GM21786 (cell line): ENCODE measurements at regions not wholly inside any gene's neighbourhood (a gene's known extent, or its start where the extent isn't known, plus 50 kb on each side); places are given as distances from the start of the nearest gene placed in this dataset.

Experiments used
- ATAC-seq: cut with Tn5 transposase; IDR thresholded peaks from one replicate; pipeline ENCODE4 v1.9.1; 2021; ENCODE audit not compliant: unreplicated experiment

DNA sequence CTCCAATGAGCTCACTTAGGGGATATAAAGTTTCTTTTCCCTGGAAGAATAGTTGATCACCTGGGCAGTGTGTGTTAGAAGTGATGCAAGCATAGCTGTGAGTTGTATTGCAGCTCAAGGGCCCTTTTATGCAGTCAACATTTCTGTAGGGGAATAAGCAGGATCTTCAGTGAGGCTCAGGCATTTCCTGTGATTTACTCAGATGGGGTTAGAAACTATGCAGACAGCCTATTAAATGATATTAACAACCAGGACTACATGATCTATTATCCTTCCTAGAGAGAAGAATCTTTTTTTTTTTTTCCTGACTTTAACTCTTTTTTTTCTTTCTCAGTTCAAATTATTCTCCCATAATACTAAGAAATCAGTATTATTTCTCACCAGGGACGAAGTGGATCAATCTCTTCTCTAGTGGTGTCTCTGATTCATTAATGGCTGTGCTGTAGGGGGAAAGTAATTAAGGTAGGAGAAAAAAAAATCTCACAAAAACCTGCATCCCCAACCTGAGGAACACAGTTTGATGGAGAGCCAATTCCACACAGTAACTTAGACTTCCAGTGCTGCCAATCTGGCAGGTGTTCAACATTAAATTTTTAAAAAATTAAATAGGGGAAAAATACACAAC lies 126.4 kb upstream of the SLC10A2 start:
- no peak for ATAC-seq

DNA sequence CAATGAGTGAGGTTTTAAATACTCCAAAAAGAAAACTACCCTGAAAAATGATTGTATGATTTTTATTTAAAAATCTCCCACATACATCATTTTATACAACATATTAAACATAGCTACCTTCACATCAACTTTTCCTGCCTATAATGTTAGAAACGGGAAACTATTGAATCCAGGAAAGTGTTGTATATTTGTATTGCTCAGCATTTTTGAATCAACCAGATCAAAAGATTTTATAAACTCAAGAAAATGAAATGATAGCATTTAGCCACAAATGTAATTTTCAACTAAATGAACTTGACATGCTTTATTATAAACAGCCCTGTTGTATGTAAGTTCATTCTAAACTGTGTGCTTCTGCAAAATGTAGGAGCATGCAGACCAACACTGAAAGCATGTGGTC lies 124.6 kb upstream of the SLC10A2 start:
- no peak for ATAC-seq

DNA sequence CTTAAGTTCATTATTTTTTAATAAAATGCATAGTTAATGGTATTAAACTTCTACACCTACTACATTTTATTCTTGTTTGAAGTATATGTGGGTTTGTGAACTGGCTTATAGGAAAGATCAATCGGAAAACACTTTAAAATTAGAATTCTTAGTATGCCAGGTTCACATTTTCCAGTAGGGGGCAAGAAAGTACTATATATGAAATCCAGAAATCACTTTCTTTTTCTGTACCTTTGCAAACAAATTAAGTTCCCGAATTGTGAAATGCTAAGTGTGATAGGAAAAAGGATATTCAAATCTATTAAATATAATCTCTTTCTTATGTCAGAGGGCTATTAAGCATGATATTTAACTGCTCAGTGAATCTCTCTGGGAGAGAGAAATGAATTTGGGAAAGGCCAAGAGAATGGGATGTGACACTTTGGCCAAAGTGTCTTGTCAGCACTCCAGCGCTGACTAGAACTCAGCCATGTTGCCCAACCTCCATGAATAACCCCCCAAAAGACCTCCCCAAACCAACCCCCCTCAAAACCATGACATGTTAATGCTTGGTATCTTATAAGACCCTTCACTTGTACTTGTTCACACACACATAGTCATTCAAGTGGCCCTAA lies 122.6 kb upstream of the SLC10A2 start:
- ATAC-seq, result no peak

DNA sequence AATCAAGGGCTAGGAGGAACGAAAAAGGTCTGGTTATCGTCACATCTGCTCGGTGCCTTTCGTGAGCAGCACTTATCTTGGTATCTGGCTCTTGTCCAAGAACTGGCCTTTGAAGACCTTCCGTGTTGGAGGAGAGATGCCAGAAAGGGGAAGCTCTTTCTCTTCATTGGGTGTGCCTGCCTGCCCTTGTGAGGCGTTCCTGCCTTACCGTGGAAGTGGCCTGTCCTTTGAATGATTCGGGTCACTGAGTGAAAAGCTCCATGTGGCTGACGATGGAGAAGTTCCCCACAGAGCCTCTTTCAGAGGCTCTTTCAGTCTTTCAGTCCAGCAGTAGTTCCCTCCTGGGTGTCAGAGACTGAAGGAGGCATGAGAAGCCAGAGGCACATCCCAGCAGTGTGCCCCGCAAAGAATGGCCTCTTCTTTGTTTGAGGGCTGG lies 121.5 kb upstream of the SLC10A2 start:
- ATAC-seq, result no peak

DNA sequence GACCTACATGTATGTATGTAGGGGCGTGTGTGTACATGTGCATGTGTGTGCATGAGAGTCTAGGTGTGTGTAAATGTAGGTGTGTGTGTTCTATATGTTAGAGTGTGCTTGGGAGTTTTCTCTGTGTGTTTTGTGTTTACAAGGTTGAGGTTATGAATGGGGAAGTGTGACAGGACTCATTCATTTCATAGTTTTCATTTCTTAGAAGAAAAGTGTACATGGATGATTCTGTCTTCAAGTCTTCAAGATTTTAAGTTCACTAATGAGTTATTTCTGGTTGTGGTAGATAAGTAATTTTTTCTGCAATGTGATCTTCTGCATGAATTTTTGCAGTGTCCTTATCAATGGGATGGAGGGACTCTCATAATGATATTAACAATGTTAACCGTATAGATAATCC lies 118.2 kb upstream of the SLC10A2 start:
- peak; percentile 62 for ATAC-seq

DNA sequence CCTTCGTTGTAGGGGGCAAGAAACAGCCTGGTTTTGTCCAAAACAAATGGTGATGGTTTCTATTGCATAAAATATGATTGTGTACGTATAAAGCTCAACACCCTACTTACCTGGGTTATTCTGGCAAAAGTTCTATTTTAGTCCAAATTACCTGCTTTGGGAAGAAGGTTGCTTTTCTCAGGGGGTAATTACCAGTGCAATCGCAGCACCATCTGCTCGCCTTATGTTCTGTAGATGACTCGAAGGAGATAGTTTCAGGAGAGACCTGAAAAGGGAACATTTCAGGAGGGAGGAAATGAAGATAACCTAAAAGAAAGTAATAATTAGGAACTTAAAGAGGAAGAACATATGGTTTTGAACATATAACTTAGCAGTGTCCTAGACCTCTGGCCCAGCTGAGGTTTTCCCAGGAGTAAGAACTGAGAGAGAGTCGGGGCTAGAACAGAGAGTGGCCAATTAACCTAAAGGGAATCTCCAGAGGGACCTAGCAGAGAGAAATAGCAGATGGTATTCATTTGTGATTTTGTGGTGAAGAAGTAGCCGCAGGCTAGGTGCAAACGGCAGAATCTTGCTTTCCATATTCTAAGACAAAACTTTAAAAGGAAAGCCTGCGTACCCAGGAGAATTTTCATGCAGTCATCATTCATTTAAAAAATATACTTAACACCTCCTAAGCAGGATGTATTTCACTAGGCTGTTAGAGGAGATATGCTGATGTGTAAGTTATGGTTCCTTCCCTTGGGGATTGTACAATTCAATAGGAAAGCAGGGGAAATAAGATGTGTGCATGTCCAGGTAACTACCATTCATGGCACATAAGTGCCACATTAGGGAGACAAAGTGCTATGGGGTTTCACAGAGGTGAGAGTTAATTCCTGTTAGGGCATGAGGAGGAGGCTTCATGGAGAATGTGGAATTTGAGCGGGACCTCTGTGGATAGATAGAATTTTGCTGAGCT lies 113.0 kb upstream of the SLC10A2 start:
- ATAC-seq, result no peak

DNA sequence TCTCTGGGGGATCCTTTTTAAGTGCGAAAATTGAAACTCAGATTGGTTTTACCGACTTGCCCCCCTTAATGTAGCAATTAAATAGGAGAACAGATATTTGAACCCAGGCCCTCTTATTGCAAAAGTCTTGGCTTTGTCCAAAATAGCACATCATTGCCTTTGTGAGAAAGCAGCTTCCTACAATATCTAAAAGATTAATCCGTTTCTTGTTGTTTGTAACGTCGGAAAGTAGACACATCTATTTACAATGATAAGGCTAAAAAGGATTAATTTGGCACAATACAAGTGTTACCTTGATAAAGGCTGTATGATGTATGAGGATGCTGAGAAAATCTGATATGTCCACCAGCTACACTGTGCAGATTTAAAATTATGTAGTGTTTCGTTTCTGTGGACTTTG lies 108.7 kb upstream of the SLC10A2 start:
- no peak for ATAC-seq

DNA sequence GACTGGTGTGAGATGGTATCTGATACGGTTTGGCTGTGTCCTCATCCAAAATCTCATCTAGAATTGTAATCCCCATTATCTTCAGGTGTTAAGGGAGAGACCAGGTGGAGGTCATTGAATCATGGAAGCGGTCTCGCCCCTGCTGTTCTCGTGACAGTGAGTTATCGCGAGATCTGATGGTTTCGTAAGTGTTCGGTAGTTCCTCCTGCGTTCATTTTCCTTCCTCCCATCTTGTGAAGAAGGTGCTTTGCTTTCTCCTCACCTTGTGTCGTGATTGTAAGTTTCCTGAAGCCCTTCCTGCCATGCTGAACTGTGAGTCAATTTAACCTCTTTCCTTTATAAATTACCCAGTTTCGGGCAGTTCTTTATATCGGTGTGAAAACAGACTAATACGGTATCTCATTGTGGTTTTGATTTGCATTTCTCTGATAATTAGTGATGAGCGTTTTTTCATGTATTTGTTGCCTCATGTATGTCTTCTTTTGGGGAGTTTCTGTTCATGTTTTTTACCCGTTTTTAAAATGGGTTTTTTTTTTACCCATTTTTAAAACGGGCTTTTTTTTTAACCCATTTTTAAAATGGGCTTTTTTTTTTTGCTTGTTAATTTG lies 102.8 kb upstream of the SLC10A2 start:
- no peak for ATAC-seq

DNA sequence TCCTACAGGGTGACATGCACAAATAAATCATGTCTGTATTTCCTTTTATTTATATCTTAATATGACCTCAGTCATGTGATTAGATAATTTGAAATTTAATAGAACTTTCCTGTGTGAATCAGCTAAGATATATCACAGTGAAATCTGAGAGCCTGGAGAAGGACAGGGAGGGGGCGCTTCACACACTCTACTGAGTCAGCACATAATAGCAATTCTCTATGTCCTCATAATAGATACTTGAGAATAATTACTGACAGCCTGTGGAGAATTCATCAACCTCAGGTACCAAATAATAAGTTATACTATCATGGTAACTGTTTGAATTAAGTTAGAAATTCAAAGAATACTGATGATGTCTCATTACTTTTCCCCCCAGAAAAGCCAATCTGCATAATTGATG lies 98.0 kb upstream of the SLC10A2 start:
- no peak for ATAC-seq

DNA sequence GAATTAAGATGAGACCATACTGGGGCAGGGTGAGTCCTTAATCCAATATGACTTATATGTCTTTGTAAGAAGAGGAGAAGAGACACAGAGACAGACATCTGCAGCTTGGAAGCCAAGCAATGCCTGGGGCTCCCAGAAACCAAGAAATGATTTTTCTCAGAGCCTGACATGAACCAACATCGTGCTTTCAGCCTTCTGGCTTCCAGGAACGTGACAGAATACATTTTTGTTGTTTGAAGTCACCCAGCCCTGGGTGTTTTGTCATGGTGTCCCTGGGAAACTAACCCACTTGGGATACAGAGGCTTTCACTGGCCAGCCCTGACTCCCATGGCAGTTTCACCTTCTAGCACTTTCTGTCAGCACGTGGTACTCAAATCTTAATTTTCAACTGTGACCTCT lies 95.3 kb upstream of the SLC10A2 start:
- no peak for ATAC-seq

DNA sequence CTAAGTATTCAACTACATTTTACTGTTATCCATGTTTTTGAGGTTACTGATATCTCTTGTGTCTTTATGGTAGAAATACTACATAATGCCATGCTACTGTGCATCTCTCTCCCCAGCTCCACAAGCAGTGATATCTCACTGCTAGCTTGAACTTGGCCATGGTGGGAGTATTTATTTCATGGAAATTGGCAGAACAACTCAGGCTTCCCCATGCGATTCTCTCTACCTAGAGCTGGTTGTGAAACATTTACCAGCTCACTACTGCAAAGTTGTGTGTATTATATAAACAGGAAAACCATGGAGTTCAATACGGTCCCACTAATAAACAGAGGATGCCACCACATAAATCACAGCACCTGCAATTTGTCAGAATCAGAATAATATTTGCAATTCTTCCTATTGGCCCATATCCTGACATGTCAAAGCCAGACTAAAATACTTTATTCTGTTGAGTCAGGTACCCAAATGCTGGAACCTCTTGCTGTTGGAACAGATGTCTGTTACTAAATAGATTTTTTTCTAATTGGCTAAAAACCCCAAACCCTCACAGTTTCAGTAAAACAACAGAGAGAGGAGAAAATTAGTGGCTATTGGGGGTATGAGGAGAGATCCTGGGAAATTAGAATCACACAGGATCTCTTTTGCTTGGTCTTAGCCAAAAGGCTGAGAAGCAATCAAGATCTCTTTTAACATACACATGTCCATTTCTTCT lies 91.4 kb upstream of the SLC10A2 start:
- no peak for ATAC-seq

DNA sequence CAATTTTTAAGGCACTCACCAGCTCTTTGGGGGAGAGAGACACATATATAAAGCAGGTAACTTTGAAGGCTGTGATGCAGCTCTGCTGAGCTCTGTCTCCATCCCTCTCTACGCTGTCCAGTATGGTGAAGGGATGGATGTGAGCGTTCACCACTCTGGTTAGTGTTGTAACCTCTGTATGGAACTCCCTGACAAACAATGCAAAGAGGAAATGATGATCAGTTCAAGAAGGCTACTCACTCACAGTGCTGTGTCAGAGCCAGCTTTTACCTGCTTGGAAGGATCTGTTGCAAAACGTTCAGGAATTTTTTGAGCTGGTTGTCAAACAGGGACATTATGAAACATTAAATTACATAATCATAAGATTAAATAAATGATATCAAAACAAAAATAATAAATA lies 90.8 kb upstream of the SLC10A2 start:
- no peak for ATAC-seq

DNA sequence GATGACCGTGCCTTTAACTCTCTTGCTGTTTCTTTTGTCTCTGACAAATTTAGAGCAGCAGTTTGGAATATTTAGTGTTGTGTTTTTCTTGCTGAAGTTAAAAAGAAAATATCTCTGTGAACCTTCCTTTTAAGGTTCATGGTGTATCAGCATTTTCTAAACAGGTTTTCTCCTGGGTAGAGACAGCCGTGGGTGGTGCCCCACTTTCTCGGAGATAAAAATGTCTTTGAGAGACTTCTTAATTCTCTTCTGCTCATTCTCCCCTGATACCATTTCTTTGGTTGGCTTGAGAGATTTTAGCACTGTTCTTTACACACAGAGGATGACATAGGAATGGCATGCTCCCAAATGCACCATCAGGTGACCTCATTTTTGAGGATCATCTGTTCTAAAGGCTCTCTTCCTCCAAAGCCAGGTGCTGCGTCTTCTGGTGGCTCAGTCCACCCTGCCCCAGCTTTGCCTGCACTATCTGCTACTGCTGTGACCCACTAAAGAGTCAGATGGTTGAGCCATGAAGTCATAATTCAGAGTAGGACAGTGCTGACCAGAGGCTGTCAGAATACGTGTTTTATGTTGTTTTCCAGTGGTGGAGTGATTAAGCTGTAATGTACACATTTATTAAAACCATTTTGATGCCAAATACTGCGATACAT lies 90.3 kb upstream of the SLC10A2 start:
- no peak for ATAC-seq

DNA sequence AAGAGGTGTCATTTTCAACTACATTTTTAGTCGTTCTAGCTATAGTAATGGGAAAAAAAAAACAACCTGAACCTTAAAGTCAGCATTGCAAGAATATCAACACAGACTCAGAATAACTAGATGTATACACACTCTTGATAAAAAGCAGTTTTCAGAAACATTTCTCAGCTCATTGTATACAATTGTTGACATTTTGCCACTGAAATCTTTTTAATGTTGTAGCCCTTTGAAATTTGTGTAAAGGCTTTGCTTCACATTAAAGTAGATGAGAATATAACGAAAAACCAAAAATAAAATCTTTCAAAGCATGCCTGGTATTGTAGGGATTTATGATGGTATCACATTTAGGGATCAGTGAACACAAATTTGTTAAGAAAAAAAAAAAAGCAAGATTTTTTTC lies 87.2 kb upstream of the SLC10A2 start:
- no peak for ATAC-seq

DNA sequence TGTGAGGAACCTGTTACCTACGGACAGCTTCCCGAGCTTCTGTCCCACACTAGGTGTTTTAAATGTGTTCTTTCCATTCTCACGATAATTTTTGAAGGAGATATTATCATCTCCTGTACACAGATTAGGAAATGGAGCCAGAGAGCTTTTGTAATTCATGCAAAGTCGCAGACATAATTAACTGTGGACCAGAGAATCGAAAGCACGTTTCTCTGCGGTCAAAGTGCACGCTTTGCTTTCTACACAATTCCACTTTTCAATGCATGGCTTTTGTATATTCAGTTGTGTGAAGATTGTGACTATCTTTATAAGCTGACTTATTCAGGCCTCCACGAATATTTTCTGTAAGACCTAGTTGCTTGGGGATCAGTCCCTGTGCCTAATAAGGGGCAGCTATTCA lies 81.7 kb upstream of the SLC10A2 start:
- ATAC-seq, result no peak

DNA sequence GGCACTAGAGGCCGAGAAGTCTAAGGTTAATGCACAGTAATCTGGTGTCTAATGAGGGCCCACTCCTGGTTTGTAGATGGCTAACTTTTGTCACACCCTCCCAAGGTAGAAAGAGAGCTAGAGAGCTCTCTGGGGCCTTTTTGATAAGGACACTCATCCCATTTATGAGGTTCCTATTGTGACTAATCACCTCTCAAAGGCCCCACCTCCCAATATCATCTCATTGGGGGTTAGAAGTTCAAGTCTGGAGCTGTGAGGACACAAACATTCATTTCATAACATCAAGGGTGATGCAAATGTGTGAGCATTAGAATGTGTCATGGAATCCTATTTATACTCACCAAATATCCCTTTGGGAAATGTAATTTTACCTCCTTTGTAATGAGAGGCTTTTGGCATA lies 79.2 kb upstream of the SLC10A2 start:
- no peak for ATAC-seq

DNA sequence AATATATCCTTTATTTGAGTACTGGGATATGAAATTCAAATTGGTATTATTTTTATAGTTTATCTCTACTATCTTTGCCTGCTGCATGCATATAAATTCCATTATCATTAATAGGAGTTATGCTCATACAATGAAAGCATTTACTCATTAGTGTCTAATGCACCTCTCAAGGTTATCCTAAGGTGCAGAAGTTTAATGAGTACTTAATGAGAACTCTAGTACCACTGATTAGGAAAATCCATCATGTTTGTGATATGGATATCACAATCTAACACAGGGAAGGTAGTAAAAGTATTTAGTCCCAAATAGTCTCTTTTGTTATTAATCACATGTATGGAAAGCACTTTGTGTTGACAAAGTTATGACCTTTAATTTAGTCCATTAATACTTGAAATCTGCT lies 77.2 kb upstream of the SLC10A2 start:
- ATAC-seq, result no peak

DNA sequence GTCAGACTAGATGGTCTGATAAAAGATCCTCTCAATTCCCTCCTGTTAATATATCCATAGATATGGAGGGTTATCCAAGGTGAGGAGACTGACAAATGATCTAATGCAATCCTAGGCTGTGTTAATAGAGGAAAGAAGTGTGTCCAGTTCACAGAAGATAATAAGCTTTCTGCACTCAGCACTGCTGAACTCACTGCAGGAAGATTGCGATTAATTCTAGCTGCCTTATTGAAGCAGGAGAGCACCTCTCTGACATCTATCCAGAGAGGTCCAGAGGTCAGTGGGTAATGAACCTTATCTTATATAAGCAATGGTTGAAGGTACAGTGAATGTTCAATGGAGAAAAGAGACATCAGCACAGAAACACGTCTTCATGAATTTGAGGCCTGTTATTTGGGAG lies 75.9 kb upstream of the SLC10A2 start:
- no peak for ATAC-seq

DNA sequence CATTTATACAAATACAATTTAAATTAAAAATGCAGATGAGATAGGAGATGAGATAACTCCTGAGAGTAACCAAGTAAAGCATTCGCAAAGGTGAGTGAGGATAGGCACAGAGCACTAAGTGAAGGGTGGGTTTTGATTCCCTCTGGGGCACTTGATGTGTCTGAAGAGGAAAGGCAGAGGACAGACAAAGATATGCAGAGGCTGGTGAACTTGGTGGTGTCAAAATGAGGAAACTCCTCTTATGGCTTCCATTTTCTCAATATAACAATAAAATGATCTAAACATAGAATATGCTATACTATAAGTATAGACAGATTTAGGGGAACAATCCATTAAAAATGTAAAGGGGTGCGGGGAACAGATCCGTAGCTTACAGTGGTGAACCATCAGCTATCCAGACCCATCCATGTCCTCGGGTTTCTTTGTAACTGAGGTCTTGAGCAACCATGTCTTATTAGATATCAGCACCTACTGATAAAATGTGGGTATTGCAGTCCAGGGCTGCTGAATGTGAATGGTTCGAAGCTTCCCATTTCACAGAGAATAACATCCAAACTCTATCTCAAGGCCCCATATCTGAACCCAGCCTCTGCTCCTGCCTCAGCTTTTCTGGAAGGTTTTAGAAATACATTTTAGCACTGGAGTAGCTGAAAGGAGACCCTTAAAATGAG lies 73.9 kb upstream of the SLC10A2 start:
- peak; percentile 92 for ATAC-seq

DNA sequence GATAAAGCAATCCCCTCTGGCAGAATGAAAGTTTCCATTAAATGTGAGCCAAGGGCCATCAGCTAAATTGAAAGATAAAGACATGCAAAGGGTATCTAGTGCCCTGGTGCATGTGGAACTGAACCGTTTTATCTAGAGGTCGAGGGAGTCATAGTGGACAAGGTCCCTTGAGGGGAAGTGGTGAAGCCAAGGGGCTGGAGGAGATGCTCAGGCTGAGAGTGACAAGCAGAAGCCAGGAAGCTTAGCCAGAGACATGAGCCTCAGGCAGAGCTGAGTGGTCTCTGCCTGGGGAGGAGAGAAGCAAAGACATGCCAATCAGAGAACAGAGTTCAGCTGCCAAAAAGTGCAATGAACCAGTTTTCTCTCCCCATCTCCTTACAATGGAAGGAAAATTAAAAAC lies 68.1 kb upstream of the SLC10A2 start:
- peak; percentile 39 for ATAC-seq
